CD4-positive, alpha-beta memory T cell (primary cell): ENCODE measurements at regions not wholly inside any gene's neighbourhood (a gene's known extent, or its start where the extent isn't known, plus 50 kb on each side); places are given as distances from the start of the nearest gene placed in this dataset.
"Not testable (repeated sequence)": the region's sequence is repeated elsewhere in the genome, so short reads cannot be mapped to it uniquely, and the experiment has no call there.

Source experiments
- CTCF ChIA-PET: fragments of 350-600 bp; sonication (Branson Sonifier 250); formaldehyde crosslinking; loops from one replicate; lab custom pipeline; 2021; ENCODE audit warnings: inconsistent platforms; ENCODE audit not compliant: partially characterized antibody; lab: Charles Lee
- POLR2A ChIA-PET: fragments of 350-600 bp; sonication (Branson Sonifier 250); formaldehyde crosslinking; loops from one replicate; lab custom pipeline; 2021; ENCODE audit not compliant: partially characterized antibody; lab: Charles Lee
- DNase-seq, 5 donors: peaks; one replicate each; pipeline versions ENCODE4 v3.0.0 to v3.0.0-alpha.2; 2020 to 2022; ENCODE audit warnings: mixed read lengths in 1 of 5
- H3K27ac ChIP-seq: one replicate; pipeline ENCODE4 v1.7.0; 2013; ENCODE audit warnings: low read depth, low read length
- H3K27me3 ChIP-seq: 2 replicates; pipeline ENCODE4 v1.7.0; 2013; ENCODE audit warnings: mild to moderate bottlenecking, low read length, moderate library complexity; ENCODE audit not compliant: insufficient read depth
- H3K36me3 ChIP-seq: 2 replicates; pipeline ENCODE4 v1.7.0; 2013; ENCODE audit warnings: mild to moderate bottlenecking, low read length, moderate library complexity; ENCODE audit not compliant: insufficient read depth
- H3K4me1 ChIP-seq: 2 replicates; pipeline ENCODE4 v1.7.0; 2013; ENCODE audit warnings: mild to moderate bottlenecking, low read length, moderate library complexity; ENCODE audit not compliant: insufficient read depth
- H3K4me3 ChIP-seq, 2 donors: one replicate each; pipeline ENCODE4 v1.7.0; 2013; ENCODE audit warnings: low read length in 2 of 2, mild to moderate bottlenecking in 1 of 2
- H3K9me3 ChIP-seq, 2 donors: one replicate each; pipeline ENCODE4 v1.7.0; 2013; ENCODE audit warnings: low read length in 2 of 2, control low read depth in 1 of 2; ENCODE audit not compliant: control insufficient read depth in 1 of 2
- H3K27ac Mint-ChIP-seq, 7 donors: one replicate each; pipeline ENCODE4 v1.8.0; 2020 to 2021; ENCODE audit warnings: mixed read lengths in 7 of 7, mild to moderate bottlenecking in 6 of 7, inconsistent platforms in 3 of 7, moderate library complexity in 3 of 7
- H3K27me3 Mint-ChIP-seq, 2 donors: one replicate each; pipeline ENCODE4 v1.8.0; 2020 to 2021; ENCODE audit warnings: mixed read lengths in 2 of 2
- H3K36me3 Mint-ChIP-seq, 2 donors: one replicate each; pipeline ENCODE4 v1.8.0; 2020 to 2021; ENCODE audit warnings: mixed read lengths in 2 of 2, inconsistent platforms in 1 of 2, mild to moderate bottlenecking in 1 of 2
- H3K4me1 Mint-ChIP-seq, 4 donors: one replicate each; pipeline ENCODE4 v1.8.0; 2020 to 2021; ENCODE audit warnings: mixed read lengths in 4 of 4, mild to moderate bottlenecking in 1 of 4
- H3K4me3 Mint-ChIP-seq, 8 donors: one replicate each; pipeline ENCODE4 v1.8.0; 2020 to 2021; ENCODE audit warnings: mixed read lengths in 8 of 8, mild to moderate bottlenecking in 7 of 8, moderate library complexity in 6 of 8, inconsistent platforms in 3 of 8
- H3K9me3 Mint-ChIP-seq, 8 donors: one replicate each; pipeline ENCODE4 v1.8.0; 2020 to 2021; ENCODE audit warnings: mixed read lengths in 8 of 8, mild to moderate bottlenecking in 5 of 8, inconsistent platforms in 3 of 8, moderate library complexity in 1 of 8
- intact Hi-C: fragments of 100-400 bp; cut with micrococcal nuclease; formaldehyde crosslinking; loops from one replicate; pipeline ENCODE4 v1.15.1; 2023

GRCh38 chr16:15192197-15192596 is 98.1 kb upstream of the RRN3 start:
- H3K36me3 ChIP-seq, H3K27ac ChIP-seq, POLR2A ChIA-PET, CTCF ChIA-PET, DNase-seq, H3K27me3 Mint-ChIP-seq, H3K27ac Mint-ChIP-seq, H3K27me3 ChIP-seq, H3K4me3 ChIP-seq, H3K4me1 ChIP-seq, H3K4me3 Mint-ChIP-seq, H3K4me1 Mint-ChIP-seq, intact Hi-C loops, H3K36me3 Mint-ChIP-seq, H3K9me3 ChIP-seq: not testable (repeated sequence)
- peaks cover 0 to 10% (median 4%) of the 10 kb centered on the region in 8 donors for H3K9me3 Mint-ChIP-seq

GRCh38 chr16:15189478-15189877 is 95.4 kb upstream of the RRN3 start:
- H3K27ac Mint-ChIP-seq, H3K4me3 Mint-ChIP-seq, intact Hi-C loops, CTCF ChIA-PET, H3K4me3 ChIP-seq, H3K27me3 ChIP-seq, DNase-seq, H3K27me3 Mint-ChIP-seq, H3K27ac ChIP-seq, H3K4me1 ChIP-seq, H3K36me3 ChIP-seq, H3K4me1 Mint-ChIP-seq, POLR2A ChIA-PET, H3K9me3 Mint-ChIP-seq, H3K9me3 ChIP-seq, H3K36me3 Mint-ChIP-seq: not testable (repeated sequence)
